Tibial nerve (tissue), 4 donors: ENCODE measurements at regions not wholly inside any gene's neighbourhood (a gene's known extent, or its start where the extent isn't known, plus 50 kb on each side); places are given as distances from the start of the nearest gene placed in this dataset.

Experiments
- DNase-seq, 2 donors: peaks; one replicate each; pipeline ENCODE4 v3.0.0-alpha.2; 2019; ENCODE audit warnings: low spot score in 2 of 2
- H3K27ac ChIP-seq, 4 donors: fragments of 200-600 bp; sonication (generic) in 3 of 4; one replicate each; pipeline ENCODE4 v1.5.1; 2017 to 2019; ENCODE audit warnings: mild to moderate bottlenecking in 1 of 4
- H3K27me3 ChIP-seq, 2 donors: fragments of 200-600 bp; sonication (generic) in 1 of 2; one replicate each; pipeline versions ENCODE4 v1.5.1 to v1.6.0; 2017 to 2019
- H3K36me3 ChIP-seq, 3 donors: fragments of 200-600 bp; sonication (generic); one replicate each; pipeline ENCODE4 v1.5.1; 2018 to 2019
- H3K4me1 ChIP-seq, 4 donors: fragments of 200-600 bp; sonication (generic) in 3 of 4; one replicate each; pipeline ENCODE4 v1.5.1; 2017 to 2019
- H3K4me3 ChIP-seq, 4 donors: fragments of 200-600 bp; sonication (generic) in 3 of 4; one replicate each; pipeline ENCODE4 v1.5.1; 2017 to 2019; ENCODE audit warnings: mild to moderate bottlenecking in 1 of 4, moderate library complexity in 1 of 4
- H3K9me3 ChIP-seq, 4 donors: fragments of 200-600 bp; sonication (generic) in 3 of 4; one replicate each; pipeline ENCODE4 v1.5.1; 2017 to 2019
- CTCF ChIP-seq, 5 experiments: fragments of 200-600 bp in 3 of 5; fragments of 450-650 bp in 2 of 5; sonication (generic) in 3 of 5; IDR thresholded peaks; one replicate each; pipeline ENCODE4 v1.5.1; 2016 to 2019; ENCODE audit warnings: antibody characterized with exemption in 5 of 5, mild to moderate bottlenecking in 3 of 5, moderate library complexity in 2 of 5
- EP300 ChIP-seq, 2 donors: sonication (generic); formaldehyde crosslinking; IDR thresholded peaks; one replicate each; pipeline ENCODE4 v1.6.1; 2017; ENCODE audit warnings: antibody characterized with exemption in 2 of 2, mild to moderate bottlenecking in 1 of 2
- POLR2A ChIP-seq, 2 donors: fragments of 450-650 bp; IDR thresholded peaks; one replicate each; pipeline ENCODE4 v1.6.1; 2017; ENCODE audit warnings: antibody characterized with exemption in 2 of 2, mild to moderate bottlenecking in 2 of 2, moderate library complexity in 2 of 2
- WGBS, 2 donors: methylation state at CpG; one replicate each; pipeline ENCODE4 v1.1.5; 2018; 5-methylcytosine and 5-hydroxymethylcytosine counted together

- no peak for TF ChIP-seq CTCF (IDR thresholded peaks at IDR 0.05)
- no peak for TF ChIP-seq EP300 (IDR thresholded peaks at IDR 0.05)
- no peak for TF ChIP-seq POLR2A (IDR thresholded peaks at IDR 0.05)
- DNase-seq: no peak
- 57 to 71% methylated on average over 4 of the region's 4 CpGs for WGBS, 2 donors
Observed at GRCh38 chr1:20426923-20427322, 59.1 kb downstream of the CAMK2N1 start.

GRCh38 chr1:20426371-20426770 is 59.6 kb downstream of the CAMK2N1 start:
- WGBS, 2 donors: 70 to 74% methylated on average over 4 of the region's 4 CpGs
- H3K36me3 ChIP-seq: no peaks in the 10 kb centered on the region
- TF ChIP-seq EP300 (IDR thresholded peaks at IDR 0.05) (no peak), CTCF (IDR thresholded peaks at IDR 0.05) (no peak), POLR2A (IDR thresholded peaks at IDR 0.05) (no peak)
- H3K4me3 ChIP-seq: no peak overlapping the region
- peaks cover 0 to 10% of the 10 kb centered on the region in 2 donors for H3K27me3 ChIP-seq
- H3K9me3 ChIP-seq: peaks cover 0 to 46% (median 9%) of the 10 kb centered on the region in 4 donors
- no peak overlapping the region for H3K27ac ChIP-seq
- H3K4me1 ChIP-seq: no peaks in the 10 kb centered on the region
- no peak for DNase-seq

More at GRCh38 chr1:20426923-20427322, 59.1 kb downstream of the CAMK2N1 start:
- Histone ChIP-seq H3K9me3 (peaks cover 0 to 41% (median 9%) of the 10 kb centered on the region in 4 donors), H3K4me1 (no peaks in the 10 kb centered on the region), H3K36me3 (no peaks in the 10 kb centered on the region), H3K4me3 (no peak overlapping the region), H3K27me3 (peaks cover 0 to 10% of the 10 kb centered on the region in 2 donors), H3K27ac (no peak overlapping the region)

GRCh38 chr1:20425622-20426021 is 60.4 kb downstream of the CAMK2N1 start:
- no peak for DNase-seq

GRCh38 chr1:20423169-20423795 is 62.7 kb downstream of the CAMK2N1 start:
- WGBS, 2 donors: 89 to 96% methylated on average over 3 of the region's 3 CpGs

More at GRCh38 chr1:20425622-20426021, 60.4 kb downstream of the CAMK2N1 start:
- 50 to 52% methylated on average over 2 of the region's 2 CpGs for WGBS, 2 donors
- peaks cover 0 to 51% (median 9%) of the 10 kb centered on the region in 4 donors for H3K9me3 ChIP-seq
- peaks cover 0 to 7% of the 10 kb centered on the region in 2 donors for H3K27me3 ChIP-seq
- H3K36me3 ChIP-seq: no peaks in the 10 kb centered on the region
- TF ChIP-seq CTCF (IDR thresholded peaks at IDR 0.05) (no peak), EP300 (IDR thresholded peaks at IDR 0.05) (no peak), POLR2A (IDR thresholded peaks at IDR 0.05) (no peak)
- no peak overlapping the region for H3K27ac ChIP-seq
- H3K4me3 ChIP-seq: no peak overlapping the region
- H3K4me1 ChIP-seq: no peaks in the 10 kb centered on the region

More at GRCh38 chr1:20423169-20423795, 62.7 kb downstream of the CAMK2N1 start:
- TF ChIP-seq EP300 (IDR thresholded peaks at IDR 0.05) (no peak), CTCF (IDR thresholded peaks at IDR 0.05) (no peak), POLR2A (IDR thresholded peaks at IDR 0.05) (no peak)
- Histone ChIP-seq H3K27ac (no peak overlapping the region), H3K9me3 (peaks cover 0 to 51% (median 9%) of the 10 kb centered on the region in 4 donors), H3K4me1 (no peaks in the 10 kb centered on the region), H3K36me3 (no peaks in the 10 kb centered on the region), H3K4me3 (no peak overlapping the region), H3K27me3 (no peaks in the 10 kb centered on the region)
- no peak for DNase-seq
